Panc1 (cell line): ENCODE measurements at regions not wholly inside any gene's neighbourhood (a gene's known extent, or its start where the extent isn't known, plus 50 kb on each side); places are given as distances from the start of the nearest gene placed in this dataset.

ENCODE experiments used
- ATAC-seq: fragments of 200-7000 bp; cut with Tn5 transposase; 2 replicates; pipeline ENCODE4 v1.9.1; 2020; ENCODE audit warnings: mild to moderate bottlenecking, moderate library complexity
- BruUV-seq: library from RNA; stranded (reverse); fragments of 400-500 nt; replicated peaks from 2 replicates; lab custom pipeline; 2021; lab: Mats Ljungman, UMichigan
- CTCF ChIA-PET: fragments of 300-600 bp; sonication (Branson Sonifier 250); formaldehyde crosslinking; loops from one replicate; lab custom pipeline; 2022; ENCODE audit warnings: antibody characterized with exemption; lab: Charles Lee
- POLR2A ChIA-PET: fragments of 300-600 bp; sonication (Branson Sonifier 250); formaldehyde crosslinking; loops from one replicate; lab custom pipeline; 2022; ENCODE audit warnings: antibody characterized with exemption; lab: Charles Lee
- DNase-seq: peaks from one replicate; pipeline ENCODE4 v3.0.0-alpha.2; 2010; ENCODE audit warnings: low read depth, low spot score
- H3K27ac ChIP-seq: 2 replicates; pipeline ENCODE4 v1.5.1; 2011; ENCODE audit warnings: mild to moderate bottlenecking, low read length, inconsistent platforms
- H3K27me3 ChIP-seq: fragments of 200-500 bp; sonication (Bioruptor generic); 2 replicates; pipeline ENCODE4 v1.6.0; 2014; ENCODE audit warnings: low read length, inconsistent platforms; ENCODE audit not compliant: control insufficient read depth, insufficient read depth
- H3K36me3 ChIP-seq: fragments of 200-500 bp; sonication (Bioruptor generic); 2 replicates; pipeline ENCODE4 v1.5.1; 2014; ENCODE audit warnings: inconsistent platforms, mild to moderate bottlenecking, low read length, moderate library complexity; ENCODE audit not compliant: control insufficient read depth, insufficient read depth
- H3K4me1 ChIP-seq: 2 replicates; pipeline ENCODE4 v1.5.1; 2011; ENCODE audit warnings: inconsistent platforms, mild to moderate bottlenecking, low read length, moderate library complexity; ENCODE audit not compliant: control insufficient read depth, insufficient read depth
- H3K4me3 ChIP-seq, 2 experiments: 2 replicates each; pipeline ENCODE4 v1.5.1; 2011 to 2012; ENCODE audit warnings: low read depth in 2 of 2, low read length in 2 of 2, mild to moderate bottlenecking in 2 of 2, inconsistent platforms in 1 of 2, moderate library complexity in 1 of 2
- H3K9me3 ChIP-seq: fragments of 200-500 bp; sonication (Bioruptor generic); 2 replicates; pipeline ENCODE4 v1.5.1; 2014; ENCODE audit warnings: low read depth, mild to moderate bottlenecking, inconsistent platforms, low read length, moderate library complexity; ENCODE audit not compliant: control insufficient read depth, insufficient read depth
- POLR2AphosphoS5 ChIP-seq: IDR thresholded peaks from 2 replicates; pipeline ENCODE4 v1.6.1; 2012; ENCODE audit warnings: mild to moderate bottlenecking, low read depth, low read length, moderate library complexity
- TCF7L2 ChIP-seq: IDR thresholded peaks from 2 replicates; pipeline ENCODE4 v1.6.1; 2011; ENCODE audit warnings: mild to moderate bottlenecking, low read depth, low read length, inconsistent platforms
- in situ Hi-C: cut with HindIII; loops from 2 replicates; pipeline ENCODE4 v1.10.0; 2016; ENCODE audit warnings: low sequenced_read_pairs, low pct_unique_long_range_greater_than_20kb
- intact Hi-C: fragments of 100-400 bp; cut with micrococcal nuclease; formaldehyde crosslinking; loops from one replicate; pipeline ENCODE4 v1.10.0; 2022; ENCODE audit not compliant: unreplicated experiment
- TF ChIP-seq, protein P1 (sequence below): fragments of 450-650 bp; IDR thresholded peaks from 2 replicates; pipeline ENCODE4 v1.5.1; 2017; ENCODE audit warnings: mild to moderate bottlenecking
- TF ChIP-seq, protein P2 (sequence below), 2 experiments: IDR thresholded peaks; 2 replicates each; pipeline ENCODE4 v1.6.1; 2011 to 2012; ENCODE audit warnings: low read depth in 2 of 2, control low read depth in 1 of 2, low read length in 1 of 2, mild to moderate bottlenecking in 1 of 2, moderate library complexity in 1 of 2; ENCODE audit not compliant: insufficient read depth in 1 of 2

DNA sequence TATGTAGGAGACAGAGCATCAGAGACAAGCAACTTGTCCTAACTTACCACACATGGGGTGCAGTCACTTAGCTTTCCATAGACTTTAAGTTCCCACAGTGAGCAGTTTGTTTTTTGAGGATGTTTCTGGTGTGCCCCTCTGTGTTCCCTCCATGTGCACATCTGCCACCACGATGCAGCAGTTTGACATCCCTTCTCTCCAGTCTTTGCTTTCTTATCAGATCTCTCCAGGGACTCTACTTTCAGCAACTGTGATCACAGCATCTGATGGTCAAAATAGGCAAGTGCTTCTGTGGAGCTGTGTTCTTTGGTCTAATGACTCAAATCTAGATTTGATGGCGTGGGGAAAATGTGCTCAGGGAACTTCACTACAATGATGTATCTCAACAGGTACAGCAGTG lies 96.5 kb upstream of the NAMPT start:
- DNase-seq (no peak), ATAC-seq (no peak)
- TF ChIP-seq TCF7L2, result no peak
- TF ChIP-seq, protein P1, sequence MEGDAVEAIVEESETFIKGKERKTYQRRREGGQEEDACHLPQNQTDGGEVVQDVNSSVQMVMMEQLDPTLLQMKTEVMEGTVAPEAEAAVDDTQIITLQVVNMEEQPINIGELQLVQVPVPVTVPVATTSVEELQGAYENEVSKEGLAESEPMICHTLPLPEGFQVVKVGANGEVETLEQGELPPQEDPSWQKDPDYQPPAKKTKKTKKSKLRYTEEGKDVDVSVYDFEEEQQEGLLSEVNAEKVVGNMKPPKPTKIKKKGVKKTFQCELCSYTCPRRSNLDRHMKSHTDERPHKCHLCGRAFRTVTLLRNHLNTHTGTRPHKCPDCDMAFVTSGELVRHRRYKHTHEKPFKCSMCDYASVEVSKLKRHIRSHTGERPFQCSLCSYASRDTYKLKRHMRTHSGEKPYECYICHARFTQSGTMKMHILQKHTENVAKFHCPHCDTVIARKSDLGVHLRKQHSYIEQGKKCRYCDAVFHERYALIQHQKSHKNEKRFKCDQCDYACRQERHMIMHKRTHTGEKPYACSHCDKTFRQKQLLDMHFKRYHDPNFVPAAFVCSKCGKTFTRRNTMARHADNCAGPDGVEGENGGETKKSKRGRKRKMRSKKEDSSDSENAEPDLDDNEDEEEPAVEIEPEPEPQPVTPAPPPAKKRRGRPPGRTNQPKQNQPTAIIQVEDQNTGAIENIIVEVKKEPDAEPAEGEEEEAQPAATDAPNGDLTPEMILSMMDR, result no peak
- TF ChIP-seq, protein P2, sequence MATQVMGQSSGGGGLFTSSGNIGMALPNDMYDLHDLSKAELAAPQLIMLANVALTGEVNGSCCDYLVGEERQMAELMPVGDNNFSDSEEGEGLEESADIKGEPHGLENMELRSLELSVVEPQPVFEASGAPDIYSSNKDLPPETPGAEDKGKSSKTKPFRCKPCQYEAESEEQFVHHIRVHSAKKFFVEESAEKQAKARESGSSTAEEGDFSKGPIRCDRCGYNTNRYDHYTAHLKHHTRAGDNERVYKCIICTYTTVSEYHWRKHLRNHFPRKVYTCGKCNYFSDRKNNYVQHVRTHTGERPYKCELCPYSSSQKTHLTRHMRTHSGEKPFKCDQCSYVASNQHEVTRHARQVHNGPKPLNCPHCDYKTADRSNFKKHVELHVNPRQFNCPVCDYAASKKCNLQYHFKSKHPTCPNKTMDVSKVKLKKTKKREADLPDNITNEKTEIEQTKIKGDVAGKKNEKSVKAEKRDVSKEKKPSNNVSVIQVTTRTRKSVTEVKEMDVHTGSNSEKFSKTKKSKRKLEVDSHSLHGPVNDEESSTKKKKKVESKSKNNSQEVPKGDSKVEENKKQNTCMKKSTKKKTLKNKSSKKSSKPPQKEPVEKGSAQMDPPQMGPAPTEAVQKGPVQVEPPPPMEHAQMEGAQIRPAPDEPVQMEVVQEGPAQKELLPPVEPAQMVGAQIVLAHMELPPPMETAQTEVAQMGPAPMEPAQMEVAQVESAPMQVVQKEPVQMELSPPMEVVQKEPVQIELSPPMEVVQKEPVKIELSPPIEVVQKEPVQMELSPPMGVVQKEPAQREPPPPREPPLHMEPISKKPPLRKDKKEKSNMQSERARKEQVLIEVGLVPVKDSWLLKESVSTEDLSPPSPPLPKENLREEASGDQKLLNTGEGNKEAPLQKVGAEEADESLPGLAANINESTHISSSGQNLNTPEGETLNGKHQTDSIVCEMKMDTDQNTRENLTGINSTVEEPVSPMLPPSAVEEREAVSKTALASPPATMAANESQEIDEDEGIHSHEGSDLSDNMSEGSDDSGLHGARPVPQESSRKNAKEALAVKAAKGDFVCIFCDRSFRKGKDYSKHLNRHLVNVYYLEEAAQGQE (IDR thresholded peaks at IDR 0.05; ENCODE audit: insufficient read depth in 1 of 2, low read depth in 2 of 2, low read length in 1 of 2), result no peak
- Histone ChIP-seq H3K36me3 (no peaks in the 10 kb centered on the region), H3K27ac (no peak overlapping the region), H3K4me1 (no peaks in the 10 kb centered on the region), H3K4me3 (no peak overlapping the region), H3K9me3 (no peaks in the 10 kb centered on the region), H3K27me3 (no peaks in the 10 kb centered on the region)
- intact Hi-C loops (no loop called here), in situ Hi-C loops (no loop called here)
- no TSS peak for BruUV-seq
- ChIA-PET POLR2A (no interaction called here), CTCF (no interaction called here)

DNA sequence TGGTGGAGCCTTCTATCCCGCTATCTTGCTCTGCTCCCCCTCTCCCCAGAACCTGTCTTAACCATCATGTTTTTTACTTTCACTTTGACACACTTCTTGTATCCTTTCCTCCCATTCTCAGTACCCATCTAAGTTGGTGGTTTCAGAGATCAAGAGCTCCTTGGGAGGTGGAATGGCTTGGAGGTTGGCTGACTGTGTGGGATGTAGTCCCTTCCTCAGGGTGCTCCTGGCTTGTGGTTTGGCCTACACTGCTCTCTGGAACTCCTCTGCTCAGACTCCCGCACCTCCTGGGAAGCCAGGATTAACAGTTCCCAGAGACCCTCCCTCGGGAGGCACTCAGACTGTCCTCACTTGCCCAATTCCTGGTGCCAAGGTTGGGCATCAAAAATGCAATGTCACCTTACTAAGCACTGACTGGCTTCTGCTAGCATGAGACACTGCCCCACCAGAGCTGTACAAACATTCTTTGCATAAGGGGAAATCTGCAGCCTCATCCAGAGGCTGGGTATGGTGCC lies 93.1 kb upstream of the NAMPT start:
- TF ChIP-seq POLR2AphosphoS5, result no peak
- TF ChIP-seq, protein P2 (IDR thresholded peaks at IDR 0.05; ENCODE audit: insufficient read depth in 1 of 2, low read depth in 2 of 2, low read length in 1 of 2), result no peak
- Histone ChIP-seq H3K4me1 (no peaks in the 10 kb centered on the region), H3K27ac (no peak overlapping the region), H3K27me3 (no peaks in the 10 kb centered on the region), H3K9me3 (no peaks in the 10 kb centered on the region), H3K36me3 (no peaks in the 10 kb centered on the region), H3K4me3 (peak overlapping the region in 1 of 2 experiments; percentile 12; a peak in 1 of 4 replicates)
- CTCF ChIA-PET, result no interaction called here
- in situ Hi-C loops, result no loop called here
- intact Hi-C loops, result no loop called here
- DNase-seq (no peak), ATAC-seq (no peak)
- POLR2A ChIA-PET, result no interaction called here
- BruUV-seq, result no TSS peak
